PFSK-1 (cell line): ENCODE measurements at regions not wholly inside any gene's neighbourhood (a gene's known extent, or its start where the extent isn't known, plus 50 kb on each side); places are given as distances from the start of the nearest gene placed in this dataset.

ENCODE experiments used
- FOXP2 ChIP-seq: optimal IDR thresholded peaks from 2 replicates; pipeline ENCODE3; 2011; ENCODE audit warnings: borderline replicate concordance, control low read depth, inconsistent platforms; ENCODE audit not compliant: insufficient read depth; ENCODE audit errors: extremely low read length, extremely low read depth
- POLR2AphosphoS5 ChIP-seq: IDR thresholded peaks from 2 replicates; pipeline ENCODE4 v1.6.1; 2012; ENCODE audit warnings: low read depth, mild to moderate bottlenecking, control low read depth, low read length, moderate library complexity
- SIN3A ChIP-seq: IDR thresholded peaks from 2 replicates; pipeline ENCODE4 v1.6.1; 2012; ENCODE audit warnings: mild to moderate bottlenecking, low read length, moderate library complexity, borderline replicate concordance; ENCODE audit not compliant: insufficient read depth
- TAF1 ChIP-seq: IDR thresholded peaks from 2 replicates; pipeline ENCODE4 v1.6.1; 2012; ENCODE audit warnings: low read length, control low read depth, borderline replicate concordance; ENCODE audit not compliant: insufficient read depth
- TF ChIP-seq, protein P1 (sequence below), 2 experiments: IDR thresholded peaks; 2 replicates each; pipeline versions ENCODE4 v1.6.1 to v1.8.0; 2011 to 2012; ENCODE audit warnings: low read depth in 2 of 2, low read length in 2 of 2, control low read depth in 1 of 2, inconsistent platforms in 1 of 2, mild to moderate bottlenecking in 1 of 2, moderate library complexity in 1 of 2; ENCODE audit not compliant: insufficient read depth in 1 of 2

GRCh38 chr6:21467091-21467490 lies 126.5 kb upstream of the SOX4 start:
- TF ChIP-seq, protein P1, sequence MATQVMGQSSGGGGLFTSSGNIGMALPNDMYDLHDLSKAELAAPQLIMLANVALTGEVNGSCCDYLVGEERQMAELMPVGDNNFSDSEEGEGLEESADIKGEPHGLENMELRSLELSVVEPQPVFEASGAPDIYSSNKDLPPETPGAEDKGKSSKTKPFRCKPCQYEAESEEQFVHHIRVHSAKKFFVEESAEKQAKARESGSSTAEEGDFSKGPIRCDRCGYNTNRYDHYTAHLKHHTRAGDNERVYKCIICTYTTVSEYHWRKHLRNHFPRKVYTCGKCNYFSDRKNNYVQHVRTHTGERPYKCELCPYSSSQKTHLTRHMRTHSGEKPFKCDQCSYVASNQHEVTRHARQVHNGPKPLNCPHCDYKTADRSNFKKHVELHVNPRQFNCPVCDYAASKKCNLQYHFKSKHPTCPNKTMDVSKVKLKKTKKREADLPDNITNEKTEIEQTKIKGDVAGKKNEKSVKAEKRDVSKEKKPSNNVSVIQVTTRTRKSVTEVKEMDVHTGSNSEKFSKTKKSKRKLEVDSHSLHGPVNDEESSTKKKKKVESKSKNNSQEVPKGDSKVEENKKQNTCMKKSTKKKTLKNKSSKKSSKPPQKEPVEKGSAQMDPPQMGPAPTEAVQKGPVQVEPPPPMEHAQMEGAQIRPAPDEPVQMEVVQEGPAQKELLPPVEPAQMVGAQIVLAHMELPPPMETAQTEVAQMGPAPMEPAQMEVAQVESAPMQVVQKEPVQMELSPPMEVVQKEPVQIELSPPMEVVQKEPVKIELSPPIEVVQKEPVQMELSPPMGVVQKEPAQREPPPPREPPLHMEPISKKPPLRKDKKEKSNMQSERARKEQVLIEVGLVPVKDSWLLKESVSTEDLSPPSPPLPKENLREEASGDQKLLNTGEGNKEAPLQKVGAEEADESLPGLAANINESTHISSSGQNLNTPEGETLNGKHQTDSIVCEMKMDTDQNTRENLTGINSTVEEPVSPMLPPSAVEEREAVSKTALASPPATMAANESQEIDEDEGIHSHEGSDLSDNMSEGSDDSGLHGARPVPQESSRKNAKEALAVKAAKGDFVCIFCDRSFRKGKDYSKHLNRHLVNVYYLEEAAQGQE (IDR thresholded peaks at IDR 0.05; ENCODE audit: insufficient read depth in 1 of 2, low read depth in 2 of 2, low read length in 2 of 2), result no peak
- no peak for TF ChIP-seq SIN3A
- no peak for TF ChIP-seq POLR2AphosphoS5

DNA sequence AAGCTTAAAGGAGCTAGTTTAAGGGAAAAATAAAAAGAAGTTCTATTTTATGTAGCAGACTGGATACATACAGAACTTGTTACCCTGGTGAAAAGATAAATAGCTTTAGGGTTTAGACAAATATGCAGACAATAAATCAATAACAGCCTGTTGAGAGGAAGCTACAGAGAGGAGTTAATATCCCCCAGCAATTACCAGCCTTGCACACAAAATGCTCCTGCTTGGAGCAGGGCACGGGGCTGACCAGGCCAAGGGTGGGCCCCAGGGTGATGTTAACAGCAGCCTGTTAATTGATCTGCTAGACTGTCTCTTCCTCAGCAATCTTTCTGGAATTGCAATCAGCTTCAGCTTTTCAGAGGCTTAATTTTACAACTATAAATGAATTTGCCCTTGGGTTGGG lies 125.1 kb upstream of the SOX4 start:
- no peak for TF ChIP-seq POLR2AphosphoS5
- TF ChIP-seq, protein P1 (IDR thresholded peaks at IDR 0.05; ENCODE audit: insufficient read depth in 1 of 2, low read depth in 2 of 2, low read length in 2 of 2), result no peak
- no peak for TF ChIP-seq TAF1
- no peak for TF ChIP-seq FOXP2
- TF ChIP-seq SIN3A, result no peak

DNA sequence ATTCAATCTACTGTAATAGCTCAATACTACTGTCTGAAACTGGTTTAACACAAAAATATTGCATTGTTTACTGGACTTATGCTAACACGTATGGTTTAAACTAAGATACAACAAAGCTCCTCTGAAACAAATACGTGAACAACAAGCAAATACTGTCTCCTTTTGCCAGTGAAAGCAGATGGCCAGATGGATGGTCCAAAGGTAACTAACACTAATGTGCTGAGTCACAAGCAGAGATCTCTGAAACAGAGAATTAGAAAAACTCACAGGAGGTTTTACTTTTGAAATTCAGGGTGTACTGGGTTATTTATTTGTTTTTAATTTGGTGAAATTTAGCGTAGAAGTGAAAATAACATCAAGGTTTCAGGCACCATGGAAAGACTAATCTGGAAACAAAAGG lies 124.3 kb upstream of the SOX4 start:
- TF ChIP-seq TAF1 (no peak), POLR2AphosphoS5 (no peak)
- TF ChIP-seq, protein P1 (IDR thresholded peaks at IDR 0.05; ENCODE audit: insufficient read depth in 1 of 2, low read depth in 2 of 2, low read length in 2 of 2), result no peak

- TF ChIP-seq, protein P1 (IDR thresholded peaks at IDR 0.05; ENCODE audit: insufficient read depth in 1 of 2, low read depth in 2 of 2, low read length in 2 of 2), result no peak
- TF ChIP-seq FOXP2 (no peak), TAF1 (no peak), POLR2AphosphoS5 (no peak), SIN3A (no peak)
Observed at GRCh38 chr6:21476112-21476511, 117.4 kb upstream of the SOX4 start.

DNA sequence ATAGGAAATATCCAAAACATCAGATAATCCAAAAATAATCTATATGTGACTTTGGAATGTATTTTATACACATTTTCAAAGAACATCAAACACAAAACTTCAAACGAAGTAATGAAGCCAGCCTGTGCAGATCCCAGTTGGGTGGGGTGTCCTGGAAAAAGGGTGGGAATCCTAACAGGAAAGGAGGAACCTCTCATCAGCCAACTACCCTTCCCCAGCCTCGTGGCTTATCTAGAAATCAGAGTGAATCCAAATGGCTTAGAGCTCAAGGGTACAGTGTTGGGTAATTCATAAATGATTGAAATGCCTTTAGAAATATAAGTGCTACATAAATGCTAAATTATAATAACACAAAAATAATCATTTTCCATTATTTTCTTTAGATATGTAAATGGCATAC lies 115.1 kb upstream of the SOX4 start:
- TF ChIP-seq SIN3A (no peak), FOXP2 (no peak), POLR2AphosphoS5 (no peak), TAF1 (no peak)
- TF ChIP-seq, protein P1 (IDR thresholded peaks at IDR 0.05; ENCODE audit: insufficient read depth in 1 of 2, low read depth in 2 of 2, low read length in 2 of 2), result no peak
